Midbrain (tissue), 1 donor: ENCODE measurements at regions not wholly inside any gene's neighbourhood (a gene's known extent, or its start where the extent isn't known, plus 50 kb on each side); places are given as distances from the start of the nearest gene placed in this dataset.
A peak's percentile ranks its signal among the peaks of the same experiment; 100 is the strongest.
"Not testable (repeated sequence)": the region's sequence is repeated elsewhere in the genome, so short reads cannot be mapped to it uniquely, and the experiment has no call there.

ENCODE experiments used
- DNase-seq: peaks from one replicate; lab custom pipeline; 2025; lab: John Stamatoyannopoulos, UW

GRCh38 chr10:80859279-80859678, 321.6 kb downstream of the SH2D4B start:
- not testable (repeated sequence) for DNase-seq

- no peak for DNase-seq
Observed at GRCh38 chr10:80860719-80861118, 323.0 kb downstream of the SH2D4B start.

GRCh38 chr10:80861882-80862281, 324.2 kb downstream of the SH2D4B start:
- no peak for DNase-seq

- no peak for DNase-seq
Observed at GRCh38 chr10:80870282-80870681, 332.6 kb downstream of the SH2D4B start.

- no peak for DNase-seq
Observed at GRCh38 chr10:80871083-80871482, 333.4 kb downstream of the SH2D4B start.

- no peak for DNase-seq
Observed at GRCh38 chr10:80878330-80878729, 340.6 kb downstream of the SH2D4B start.

- no peak for DNase-seq
Observed at GRCh38 chr10:80890146-80890545, 352.4 kb downstream of the SH2D4B start.

GRCh38 chr10:80893256-80893655, 355.6 kb downstream of the SH2D4B start:
- DNase-seq = no peak

- DNase-seq = no peak
Observed at GRCh38 chr10:80894311-80894791, 356.6 kb downstream of the SH2D4B start.

GRCh38 chr10:80894797-80895467, 357.2 kb downstream of the SH2D4B start:
- no peak for DNase-seq

GRCh38 chr10:80896076-80896475, 358.4 kb downstream of the SH2D4B start:
- no peak for DNase-seq

- DNase-seq = no peak
Observed at GRCh38 chr10:80896959-80897358, 359.3 kb downstream of the SH2D4B start.

GRCh38 chr10:80900661-80901060, 363.0 kb downstream of the SH2D4B start:
- no peak for DNase-seq

GRCh38 chr10:80908611-80909010, 370.9 kb downstream of the SH2D4B start:
- no peak for DNase-seq

GRCh38 chr10:80909254-80909653, 371.6 kb downstream of the SH2D4B start:
- no peak for DNase-seq

- no peak for DNase-seq
Observed at GRCh38 chr10:80917636-80918035, 379.9 kb downstream of the SH2D4B start.

- DNase-seq = no peak
Observed at GRCh38 chr10:80921032-80921431, 383.3 kb downstream of the SH2D4B start.

- DNase-seq = peak; percentile 36
Observed at GRCh38 chr10:80924063-80924952, 386.6 kb downstream of the SH2D4B start.

GRCh38 chr10:80927419-80928078, 389.8 kb downstream of the SH2D4B start:
- no peak for DNase-seq

- no peak for DNase-seq
Observed at GRCh38 chr10:80938903-80939302, 401.2 kb downstream of the SH2D4B start.

- DNase-seq = peak; percentile 55
Observed at GRCh38 chr10:80945264-80945880, 407.7 kb downstream of the SH2D4B start.

GRCh38 chr10:80946073-80946472, 408.4 kb downstream of the SH2D4B start:
- no peak for DNase-seq
